Adrenal gland (tissue), 9 donors: ENCODE measurements at regions not wholly inside any gene's neighbourhood (a gene's known extent, or its start where the extent isn't known, plus 50 kb on each side); places are given as distances from the start of the nearest gene placed in this dataset.

Experiments
- DNase-seq, 7 donors: peaks; one replicate each; pipeline ENCODE4 v3.0.0-alpha.2; 2019 to 2020
- H3K27ac ChIP-seq, 5 donors: fragments of 200-600 bp; sonication (generic) in 4 of 5; 1 replicate in 3 of 5; 2 replicates in 2 of 5; pipeline versions ENCODE4 v1.5.1 to v1.8.0; 2016 to 2020; ENCODE audit warnings: mild to moderate bottlenecking in 1 of 5
- H3K27me3 ChIP-seq: fragments of 200-600 bp; 2 replicates; pipeline ENCODE4 v1.8.0; 2021
- H3K36me3 ChIP-seq, 2 donors: fragments of 200-600 bp; replicated peaks in 1 of 2; 1 replicate in 1 of 2; 2 replicates in 1 of 2; pipeline versions ENCODE4 v1.5.1 to v1.8.0; 2018 to 2022
- H3K4me1 ChIP-seq, 2 donors: fragments of 200-600 bp; replicated peaks in 1 of 2; 1 replicate in 1 of 2; 2 replicates in 1 of 2; pipeline versions ENCODE4 v1.5.1 to v1.8.0; 2018 to 2021
- H3K4me3 ChIP-seq, 4 donors: fragments of 200-600 bp; sonication (generic) in 3 of 4; one replicate each; pipeline ENCODE4 v1.5.1; 2016 to 2018
- H3K9me3 ChIP-seq, 3 donors: fragments of 200-600 bp; sonication (generic) in 1 of 3; replicated peaks in 1 of 3; 1 replicate in 2 of 3; 2 replicates in 1 of 3; pipeline versions ENCODE4 v1.5.1 to v1.8.0; 2016 to 2021
- CTCF ChIP-seq, 6 experiments: fragments of 450-650 bp in 4 of 6; fragments of 200-600 bp in 2 of 6; sonication (generic) in 1 of 6; IDR thresholded peaks; 1 replicate in 5 of 6; 2 replicates in 1 of 6; pipeline versions ENCODE4 v1.5.1 to v1.8.0; 2016 to 2021; ENCODE audit warnings: antibody characterized with exemption in 6 of 6, mild to moderate bottlenecking in 2 of 6, moderate library complexity in 1 of 6
- POLR2A ChIP-seq, 2 donors: fragments of 450-650 bp; IDR thresholded peaks; one replicate each; pipeline ENCODE4 v1.6.1; 2017; ENCODE audit warnings: antibody characterized with exemption in 2 of 2, mild to moderate bottlenecking in 2 of 2, moderate library complexity in 1 of 2
- WGBS, 4 donors: extraction: QIAGEN DNeasy Blood & Tissue Kit in 2 of 4; methylation state at CpG; one replicate each; pipeline versions ENCODE4 v1.1.5 to v1.1.7; 2013 to 2017; 5-methylcytosine and 5-hydroxymethylcytosine counted together
- intact Hi-C, 2 donors: fragments of 100-400 bp; cut with DNase I; formaldehyde crosslinking; loops; one replicate each; pipeline versions ENCODE4 v1.14.1 to v1.15.0; 2022 to 2023
- donor health status: healthy with polysubstance abuse.
- donor health status: Bipolar disorder and iron deficiency.
- donor health status: DM: yes; HTN: yes; CAD: no.
- donor health status: DM: no; HTN: no; CAD: no.
- donor health status: DM: no; HTN: no; CAD: no.

DNA sequence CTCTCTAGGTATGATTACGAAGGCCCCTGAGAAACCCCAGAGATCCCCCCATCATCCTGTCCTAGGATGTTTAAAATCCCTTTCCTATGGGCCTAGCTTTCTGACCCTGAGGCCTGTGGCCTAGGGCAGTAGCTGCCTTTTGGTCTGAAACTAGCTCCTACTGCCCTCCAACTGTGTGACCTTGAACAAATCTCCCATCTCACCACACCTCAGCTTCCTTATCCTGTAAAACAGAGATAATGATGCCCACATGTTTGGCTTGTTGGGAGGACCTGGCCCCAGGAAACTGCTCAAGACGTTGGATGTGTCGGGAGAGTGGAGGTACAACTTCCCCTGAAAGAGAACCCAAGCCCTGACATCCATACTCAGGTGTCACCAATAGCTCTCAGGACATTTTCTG lies 213.2 kb downstream of the SMAD2 start:
- TF ChIP-seq POLR2A (IDR thresholded peaks at IDR 0.05) (no peak), CTCF (IDR thresholded peaks at IDR 0.05) (no peak)
- Histone ChIP-seq H3K27ac (no peak overlapping the region), H3K4me3 (no peak overlapping the region), H3K27me3 (no peaks in the 10 kb centered on the region), H3K4me1 (no peaks in the 10 kb centered on the region), H3K9me3 (no peaks in the 10 kb centered on the region), H3K36me3 (no peaks in the 10 kb centered on the region)
- WGBS, 4 donors: 74 to 90% (median 83%) methylated on average over 3 of the region's 3 CpGs
- intact Hi-C loops: no loop called here
- DNase-seq: peak in 1 of 7 donors; percentile 2

DNA sequence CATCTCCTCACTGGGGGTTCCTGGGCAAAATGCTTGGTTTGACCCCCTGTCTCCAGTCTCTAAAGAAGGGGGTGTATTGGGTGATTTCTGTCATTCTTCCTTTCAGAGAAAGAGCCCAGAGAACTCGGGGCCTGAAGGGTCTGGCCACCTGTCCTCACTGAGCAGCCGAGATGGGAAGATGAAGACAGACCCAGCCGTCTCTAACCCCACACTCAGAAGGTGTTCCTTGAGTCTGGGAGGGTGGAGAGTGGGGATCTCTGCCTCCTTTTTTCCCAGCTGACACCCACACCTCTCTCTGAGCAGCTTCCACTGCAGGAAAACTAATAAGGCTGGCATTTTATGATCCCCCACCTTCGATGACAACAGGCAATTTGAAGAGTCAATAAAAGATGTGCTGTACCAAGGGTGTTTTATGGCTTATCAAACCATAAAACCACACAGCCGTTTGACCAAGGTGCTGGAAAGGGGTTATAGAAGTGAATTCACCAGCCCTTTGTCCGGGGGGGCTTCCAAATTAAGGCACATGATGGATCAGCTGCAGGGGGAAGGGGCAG lies 213.8 kb downstream of the SMAD2 start:
- intact Hi-C loops: no loop called here
- DNase-seq: peak in 1 of 7 donors; percentile 6
- Histone ChIP-seq H3K4me3 (no peak overlapping the region), H3K27ac (no peak overlapping the region), H3K9me3 (no peaks in the 10 kb centered on the region), H3K4me1 (no peaks in the 10 kb centered on the region), H3K27me3 (no peaks in the 10 kb centered on the region), H3K36me3 (no peaks in the 10 kb centered on the region)
- WGBS, 4 donors: 57 to 65% (median 62%) methylated on average over 6 of the region's 6 CpGs
- TF ChIP-seq CTCF (IDR thresholded peaks at IDR 0.05) (no peak), POLR2A (IDR thresholded peaks at IDR 0.05) (no peak)

DNA sequence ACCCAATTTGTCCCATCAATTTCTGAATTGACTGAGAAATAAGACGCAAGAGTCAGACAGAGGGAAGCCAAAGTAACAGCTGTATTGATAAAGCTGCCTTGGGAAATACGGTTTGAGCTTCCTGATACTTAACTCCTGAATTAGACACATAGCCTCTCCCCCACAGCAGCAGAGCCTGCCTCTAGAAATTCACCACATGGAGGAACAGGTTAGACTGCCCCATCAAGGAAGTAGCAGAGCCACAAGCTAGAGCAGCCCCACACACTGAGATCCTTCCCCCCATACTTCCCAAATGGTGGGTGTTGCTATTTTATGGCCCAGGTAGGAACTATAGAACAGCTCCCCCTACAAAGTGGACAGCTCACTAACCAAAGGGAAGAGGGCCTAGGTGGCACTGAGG lies 220.0 kb downstream of the SMAD2 start:
- no peak for DNase-seq
- Histone ChIP-seq H3K27me3 (no peaks in the 10 kb centered on the region), H3K27ac (no peak overlapping the region), H3K36me3 (no peaks in the 10 kb centered on the region), H3K9me3 (no peaks in the 10 kb centered on the region), H3K4me3 (no peak overlapping the region), H3K4me1 (no peaks in the 10 kb centered on the region)
- 77 to 94% (median 84%) methylated on average over 2 of the region's 2 CpGs for WGBS, 4 donors
- intact Hi-C loops: no loop called here
- TF ChIP-seq CTCF (IDR thresholded peaks at IDR 0.05) (no peak), POLR2A (IDR thresholded peaks at IDR 0.05) (no peak)

DNA sequence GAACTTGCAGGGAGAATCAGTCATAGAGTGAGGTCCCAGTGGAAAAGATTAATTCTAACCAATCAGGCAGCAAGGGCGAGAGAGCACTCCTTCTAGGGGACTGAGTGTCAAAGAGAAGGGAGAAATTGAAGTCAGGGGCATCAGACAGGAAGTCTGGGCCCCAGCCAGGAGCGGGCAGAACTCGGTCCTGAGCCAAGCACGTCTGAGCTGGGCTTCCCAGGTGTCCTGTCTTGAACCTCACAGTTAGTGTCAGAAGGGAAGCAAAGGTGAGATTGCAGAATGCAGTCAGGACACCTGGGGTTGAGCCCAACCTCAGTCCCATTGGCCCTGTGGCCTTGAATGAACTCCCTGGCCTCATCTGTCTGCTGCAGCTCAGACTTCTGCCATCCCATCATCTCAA lies 220.9 kb downstream of the SMAD2 start:
- H3K27me3 ChIP-seq: no peaks in the 10 kb centered on the region
- H3K4me3 ChIP-seq: no peak overlapping the region
- 62 to 80% (median 70%) methylated on average over 4 of the region's 4 CpGs for WGBS, 4 donors
- no peak for TF ChIP-seq CTCF (IDR thresholded peaks at IDR 0.05)
- TF ChIP-seq POLR2A (IDR thresholded peaks at IDR 0.05): no peak
- no peak for DNase-seq
- no peak overlapping the region for H3K27ac ChIP-seq
- H3K9me3 ChIP-seq: no peaks in the 10 kb centered on the region
- no peaks in the 10 kb centered on the region for H3K36me3 ChIP-seq
- no peaks in the 10 kb centered on the region for H3K4me1 ChIP-seq
- intact Hi-C loops: no loop called here
